Fibroblast of skin of left quadriceps (primary cell): ENCODE measurements at regions not wholly inside any gene's neighbourhood (a gene's known extent, or its start where the extent isn't known, plus 50 kb on each side); places are given as distances from the start of the nearest gene placed in this dataset.
A peak's percentile ranks its signal among the peaks of the same experiment; 100 is the strongest.
"Not testable (repeated sequence)": the region's sequence is repeated elsewhere in the genome, so short reads cannot be mapped to it uniquely, and the experiment has no call there.

Experiments used
- DNase-seq, 2 experiments: peaks; one replicate each; pipeline ENCODE4 v3.0.0-alpha.2; 2013; ENCODE audit warnings: low read depth in 2 of 2

GRCh38 chr3:166089575-166089974, 252.4 kb upstream of the BCHE start:
- DNase-seq = no peak

- DNase-seq = no peak
Measured at GRCh38 chr3:166085164-166085856, 248.1 kb upstream of the BCHE start.

DNA sequence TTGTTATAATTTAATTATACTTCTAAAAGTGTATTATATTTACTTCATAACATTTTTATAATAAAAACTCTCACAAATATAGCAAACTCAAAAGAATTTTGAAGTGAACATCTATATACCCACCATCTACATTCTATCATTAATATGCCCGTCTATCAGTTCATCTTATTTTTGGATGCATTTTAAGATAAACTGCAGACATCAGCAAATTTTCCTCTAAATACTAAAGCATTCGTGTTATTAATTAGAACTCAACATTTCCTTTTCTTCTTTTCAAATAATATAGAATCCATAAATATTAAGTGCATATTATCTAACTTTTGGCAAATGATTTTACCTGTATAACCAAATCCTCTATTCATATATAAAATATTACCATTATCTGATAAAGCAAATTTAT, 242.9 kb upstream of the BCHE start:
- DNase-seq = no peak

- DNase-seq = no peak
Measured at GRCh38 chr3:166071831-166072230, 234.6 kb upstream of the BCHE start.

- DNase-seq = no peak
Measured at GRCh38 chr3:166064476-166064875, 227.3 kb upstream of the BCHE start.

DNA sequence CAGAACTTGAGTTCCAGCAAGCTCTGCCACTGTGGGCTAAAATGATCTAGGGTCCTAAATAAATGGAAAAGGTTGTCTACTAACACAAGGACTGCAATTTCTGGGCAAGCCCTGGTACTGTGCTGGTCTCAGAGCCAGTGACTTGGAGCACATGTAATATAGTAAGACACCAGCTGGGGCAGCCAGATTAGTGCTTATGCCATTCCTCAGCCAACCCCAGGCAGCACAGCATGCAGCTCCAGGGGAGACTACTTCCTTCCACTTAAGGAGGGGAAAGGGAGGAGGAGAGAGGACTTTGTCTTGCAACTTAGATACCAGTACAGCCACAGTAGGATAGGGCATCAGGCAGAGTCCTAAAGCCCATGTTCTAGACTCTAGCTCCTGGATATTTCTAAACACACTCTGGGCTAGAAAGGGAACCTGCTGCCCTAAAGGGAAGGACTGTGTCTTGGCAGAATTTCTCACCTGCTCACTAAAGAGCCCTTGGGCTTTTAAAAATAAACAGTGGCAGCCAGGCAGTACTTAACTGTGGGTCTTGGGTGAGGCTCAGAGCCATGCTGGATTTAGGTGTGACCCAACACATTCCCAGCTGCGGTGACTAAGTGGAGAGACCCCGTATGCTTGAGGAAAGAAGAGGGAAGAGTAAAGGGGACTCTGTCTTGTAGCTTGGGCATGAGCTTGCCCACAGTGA, 223.7 kb upstream of the BCHE start:
- DNase-seq = no peak

DNA sequence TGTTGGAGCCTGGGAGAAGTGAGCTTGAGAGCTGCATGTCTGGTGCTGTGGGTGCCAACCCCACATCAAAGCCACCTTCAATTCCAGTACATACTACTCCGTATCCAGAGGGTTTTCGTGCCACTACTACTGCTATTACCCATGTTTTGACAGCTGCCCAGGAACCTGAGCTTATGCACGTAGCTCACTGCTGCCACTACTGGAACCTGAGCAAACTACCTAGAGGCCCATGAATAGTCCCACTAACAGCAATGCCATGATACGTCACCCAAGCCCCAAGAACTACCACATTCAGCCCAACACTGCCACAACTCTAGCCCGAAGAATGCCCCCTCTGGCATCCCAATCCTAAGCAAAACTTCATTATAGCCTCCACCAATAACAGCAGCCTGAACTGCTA, 215.2 kb upstream of the BCHE start:
- no peak for DNase-seq

GRCh38 chr3:166029507-166029906, 192.3 kb upstream of the BCHE start:
- no peak for DNase-seq

- peak; percentile 16 to 19 for DNase-seq
Measured at GRCh38 chr3:166013073-166013679, 176.0 kb upstream of the BCHE start.

- DNase-seq = no peak
Measured at GRCh38 chr3:166011771-166012170, 174.5 kb upstream of the BCHE start.

DNA sequence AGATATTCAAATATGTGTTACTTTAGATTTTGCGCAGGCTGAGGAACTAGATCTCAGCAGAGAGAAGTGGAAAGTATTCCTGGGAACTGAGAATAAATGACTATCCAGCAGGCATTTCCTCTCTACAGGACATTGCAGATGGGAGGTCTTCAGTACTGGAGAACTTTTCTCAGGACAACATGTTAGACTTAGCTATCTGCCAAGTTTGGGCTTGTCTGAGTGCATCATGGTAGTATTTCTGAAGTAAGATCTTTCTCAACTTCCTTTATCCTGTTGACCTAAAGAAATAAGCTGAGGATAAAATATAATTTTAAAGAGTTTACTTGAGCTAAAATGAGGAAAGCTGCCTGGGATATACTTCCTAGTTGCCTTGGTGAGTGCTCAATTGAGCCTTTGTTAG, 167.9 kb upstream of the BCHE start:
- DNase-seq = no peak

- no peak for DNase-seq
Measured at GRCh38 chr3:165994293-165994692, 157.1 kb upstream of the BCHE start.

DNA sequence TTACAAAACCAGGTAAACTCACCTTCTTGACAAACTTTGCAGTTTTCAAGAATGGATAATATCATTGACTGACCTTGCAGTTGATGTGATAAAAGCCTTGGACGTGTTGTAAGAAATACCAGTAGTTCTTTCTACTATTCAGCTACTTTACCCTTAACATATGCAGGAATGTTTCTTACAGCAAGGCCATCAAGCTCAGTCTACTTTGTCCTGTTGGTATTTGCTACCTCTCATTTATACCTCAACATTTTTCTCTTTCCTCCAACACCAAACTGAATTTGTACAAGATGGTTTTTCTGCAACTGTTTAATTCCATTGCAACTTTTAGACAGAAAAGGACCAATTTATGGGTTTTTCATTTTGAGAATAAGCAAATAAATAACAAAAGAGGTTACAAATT, 147.4 kb upstream of the BCHE start:
- DNase-seq = no peak

DNA sequence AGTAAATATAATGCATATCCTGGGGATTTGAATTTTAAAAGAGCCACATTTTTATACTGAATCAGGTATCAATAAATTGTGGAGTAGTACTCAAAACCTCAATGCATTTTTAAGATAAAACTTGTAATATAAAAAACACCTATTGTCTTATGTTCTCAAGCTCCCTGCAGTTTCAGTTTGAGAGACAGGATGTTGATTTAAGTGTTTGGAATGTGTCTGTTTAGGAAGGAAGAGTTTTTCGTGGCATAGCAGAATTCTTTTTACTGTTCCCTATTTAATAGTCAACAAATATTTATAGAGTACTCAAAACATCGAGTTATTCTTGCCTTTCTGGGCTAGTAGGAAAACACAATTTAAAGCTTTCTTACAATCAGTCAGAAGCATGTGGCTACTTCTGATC, 146.1 kb upstream of the BCHE start:
- peak in 1 of 2 experiments; percentile 0 for DNase-seq

DNA sequence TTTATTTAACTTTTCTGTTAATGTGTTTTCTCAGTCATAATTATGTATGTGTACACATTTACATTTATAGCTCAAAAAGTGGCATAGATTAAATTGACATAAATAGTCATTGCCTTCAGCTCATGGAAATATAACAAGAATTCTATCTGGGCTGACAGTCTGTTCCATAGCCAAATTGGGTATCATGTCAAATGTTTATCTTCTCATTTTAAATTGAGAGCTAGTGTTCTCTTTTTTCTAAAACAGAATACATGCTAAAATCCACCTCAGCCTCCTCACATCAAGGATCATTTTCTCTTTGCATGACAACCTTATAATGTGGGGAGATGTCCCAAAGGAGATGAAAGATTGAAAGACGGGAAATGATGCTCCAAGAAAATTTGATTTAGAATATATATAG, 144.1 kb upstream of the BCHE start:
- DNase-seq = no peak

- DNase-seq = not testable (repeated sequence)
Measured at GRCh38 chr3:165960825-165961224, 123.6 kb upstream of the BCHE start.

DNA sequence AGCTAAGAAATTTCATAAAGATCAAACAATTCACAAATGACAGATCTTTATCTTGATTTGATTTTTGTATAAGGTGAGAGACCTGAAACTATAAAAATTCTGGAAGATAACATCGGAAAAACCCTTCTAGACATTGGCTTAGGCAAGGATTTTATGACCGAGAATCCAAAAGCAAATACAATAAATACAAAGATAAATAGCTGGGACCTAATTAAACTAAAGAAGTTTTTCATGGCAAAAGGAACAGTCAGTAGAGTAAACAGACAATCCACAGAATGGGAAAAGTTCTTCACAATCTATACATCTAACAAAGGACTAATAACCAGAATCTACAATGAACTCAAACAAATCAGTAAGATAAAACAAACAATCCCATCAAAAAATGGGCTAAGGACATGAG, 116.9 kb upstream of the BCHE start:
- DNase-seq = no peak

DNA sequence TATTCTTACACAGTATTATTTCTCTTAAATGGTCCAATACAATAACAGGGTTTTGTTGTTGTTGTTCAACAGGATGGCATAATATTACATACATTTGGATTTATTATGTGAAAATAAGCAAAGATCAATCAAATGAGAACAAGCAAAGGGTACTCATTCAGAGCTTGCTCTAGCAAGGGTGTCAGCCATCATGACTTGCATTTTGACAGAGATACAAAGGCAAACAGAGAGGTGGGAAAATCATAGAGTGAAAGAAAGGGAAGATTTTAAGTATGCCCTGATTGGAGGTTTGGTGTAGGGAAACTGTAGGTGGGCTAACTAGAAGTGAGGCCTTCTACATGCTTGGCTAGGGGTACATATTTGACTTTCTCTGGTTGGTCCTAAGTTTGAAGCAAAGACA, 109.1 kb upstream of the BCHE start:
- DNase-seq = no peak

GRCh38 chr3:165938986-165939540, 101.8 kb upstream of the BCHE start:
- DNase-seq = no peak

DNA sequence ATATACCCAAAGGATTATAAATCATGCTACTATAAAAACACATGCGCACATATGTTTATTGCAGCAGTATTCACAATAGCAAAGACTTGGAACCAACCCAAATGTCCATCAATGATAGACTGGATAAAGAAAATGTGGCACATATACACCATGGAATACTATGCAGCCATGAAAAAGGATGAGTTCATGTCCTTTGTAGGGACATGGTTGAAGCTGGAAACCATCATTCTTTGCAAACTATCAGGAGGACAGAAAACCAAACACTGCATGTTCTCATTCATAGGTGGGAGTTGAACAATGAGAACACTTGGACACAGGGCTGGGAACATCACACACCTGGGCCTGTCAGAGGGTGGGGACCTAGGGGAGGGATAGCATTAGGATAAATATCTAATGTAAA, 98.9 kb upstream of the BCHE start:
- DNase-seq = not testable (repeated sequence)

GRCh38 chr3:165924301-165924791, 87.1 kb upstream of the BCHE start:
- not testable (repeated sequence) for DNase-seq

DNA sequence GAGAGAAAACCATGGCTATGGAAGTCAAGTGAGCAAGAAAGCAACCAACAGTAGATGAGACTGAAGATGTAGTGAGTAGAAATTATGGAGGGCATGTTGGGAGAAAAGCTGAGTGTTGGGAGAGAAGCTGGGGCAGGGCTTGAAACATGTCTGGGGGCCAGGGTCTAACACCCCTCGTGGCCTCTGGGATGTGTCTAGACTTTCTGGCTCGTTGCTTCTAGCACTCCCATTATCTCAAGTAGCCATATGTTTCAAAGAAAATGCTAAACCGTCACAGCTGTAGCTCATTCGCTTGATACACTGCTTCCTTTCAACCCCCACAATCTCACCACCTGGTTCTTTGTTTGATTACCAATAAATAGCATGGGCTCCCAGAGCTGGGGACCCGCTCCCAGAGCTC, 83.8 kb upstream of the BCHE start:
- no peak for DNase-seq

DNA sequence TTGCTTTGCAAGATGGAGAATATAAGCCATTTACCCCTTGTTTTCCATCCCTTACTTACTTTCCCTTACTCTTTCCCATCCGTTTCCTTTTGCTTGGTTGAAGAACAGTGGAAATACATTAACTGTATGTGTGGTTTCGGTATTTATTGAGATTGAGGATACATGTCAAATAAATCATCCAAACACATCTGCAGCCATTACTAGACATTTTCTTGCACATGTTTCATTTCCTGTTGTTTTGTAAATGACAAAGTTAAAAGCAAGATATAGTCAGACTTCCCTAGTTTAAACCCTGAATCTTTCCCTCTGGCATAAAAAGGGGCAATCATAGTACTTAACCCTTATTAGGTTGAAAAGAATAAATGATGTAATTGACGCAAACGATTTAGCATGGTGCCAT, 82.1 kb upstream of the BCHE start:
- DNase-seq = no peak
